H9 (cell line): ENCODE measurements at regions not wholly inside any gene's neighbourhood (a gene's known extent, or its start where the extent isn't known, plus 50 kb on each side); places are given as distances from the start of the nearest gene placed in this dataset.

ENCODE experiments used
- DNase-seq: peaks from one replicate; pipeline ENCODE4 v3.0.0-alpha.2; 2017
- H2AFZ ChIP-seq: one replicate; pipeline ENCODE4 v1.6.1; 2013; ENCODE audit warnings: mild to moderate bottlenecking, low read length, control low read depth, moderate library complexity
- H2AK5ac ChIP-seq: 2 replicates; pipeline ENCODE4 v1.6.1; 2013; ENCODE audit warnings: low read length, control low read depth, mixed read lengths; ENCODE audit not compliant: insufficient read length
- H2BK120ac ChIP-seq: one replicate; pipeline ENCODE4 v1.6.1; 2013; ENCODE audit warnings: low read depth, mild to moderate bottlenecking, low read length, control low read depth, inconsistent platforms; ENCODE audit not compliant: poor library complexity, severe bottlenecking
- H2BK12ac ChIP-seq: 2 replicates; pipeline ENCODE4 v1.6.1; 2013; ENCODE audit warnings: low read length, control low read depth, mixed read lengths, low read depth; ENCODE audit not compliant: insufficient read length
- H2BK15ac ChIP-seq: 2 replicates; pipeline ENCODE4 v1.6.1; 2013; ENCODE audit warnings: low read depth, low read length, control low read depth
- H2BK20ac ChIP-seq: one replicate; pipeline ENCODE4 v1.6.1; 2013; ENCODE audit warnings: low read depth, mild to moderate bottlenecking, low read length, control low read depth, inconsistent platforms; ENCODE audit not compliant: poor library complexity, severe bottlenecking
- H2BK5ac ChIP-seq: 2 replicates; pipeline ENCODE4 v1.6.1; 2013; ENCODE audit warnings: low read length, control low read depth, mixed read lengths; ENCODE audit not compliant: insufficient read length
- H3K14ac ChIP-seq: 2 replicates; pipeline ENCODE4 v1.6.1; 2013; ENCODE audit warnings: low read length, control low read depth; ENCODE audit not compliant: insufficient read depth
- H3K18ac ChIP-seq: 2 replicates; pipeline ENCODE4 v1.6.1; 2013; ENCODE audit warnings: low read depth, mild to moderate bottlenecking, mixed read lengths, low read length, control low read depth; ENCODE audit not compliant: insufficient read length
- H3K23ac ChIP-seq: 2 replicates; pipeline ENCODE4 v1.6.1; 2013; ENCODE audit warnings: low read length, control low read depth, mixed read lengths, low read depth; ENCODE audit not compliant: insufficient read length
- H3K23me2 ChIP-seq: 2 replicates; pipeline ENCODE4 v1.6.1; 2013; ENCODE audit warnings: low read depth, mild to moderate bottlenecking, mixed read lengths, low read length, control low read depth; ENCODE audit not compliant: insufficient read length, poor library complexity, severe bottlenecking
- H3K27ac ChIP-seq: 2 replicates; pipeline ENCODE4 v1.5.1; 2013; ENCODE audit warnings: low read length, control low read depth, mixed read lengths, low read depth; ENCODE audit not compliant: insufficient read length
- H3K27me3 ChIP-seq: 2 replicates; pipeline ENCODE4 v1.6.1; 2013; ENCODE audit warnings: low read length, control low read depth, inconsistent platforms; ENCODE audit not compliant: insufficient read depth
- H3K4ac ChIP-seq: 2 replicates; pipeline ENCODE4 v1.6.1; 2013; ENCODE audit warnings: low read depth, mild to moderate bottlenecking, control low read depth, inconsistent platforms, low read length, moderate library complexity
- H3K4me1 ChIP-seq: 2 replicates; pipeline ENCODE4 v1.6.1; 2013; ENCODE audit warnings: low read length, control low read depth, inconsistent platforms; ENCODE audit not compliant: insufficient read depth
- H3K4me2 ChIP-seq: 2 replicates; pipeline ENCODE4 v1.6.1; 2013; ENCODE audit warnings: low read length, control low read depth, mixed read lengths; ENCODE audit not compliant: insufficient read length, insufficient read depth
- H3K56ac ChIP-seq: 2 replicates; pipeline ENCODE4 v1.6.1; 2013; ENCODE audit warnings: low read depth, mild to moderate bottlenecking, mixed read lengths, low read length, control low read depth; ENCODE audit not compliant: insufficient read length
- H3K79me1 ChIP-seq: 2 replicates; pipeline ENCODE4 v1.6.1; 2013; ENCODE audit warnings: low read depth, mild to moderate bottlenecking, moderate library complexity, low read length, control low read depth, inconsistent platforms; ENCODE audit not compliant: insufficient read depth, poor library complexity, severe bottlenecking
- H3K79me2 ChIP-seq: 2 replicates; pipeline ENCODE4 v1.6.1; 2013; ENCODE audit warnings: low read length, control low read depth, inconsistent platforms; ENCODE audit not compliant: insufficient read depth
- H3K9ac ChIP-seq: 2 replicates; pipeline ENCODE4 v1.6.1; 2013; ENCODE audit warnings: low read length, control low read depth, mixed read lengths; ENCODE audit not compliant: insufficient read length; ENCODE audit errors: extremely low read depth
- H3K9me3 ChIP-seq: one replicate; pipeline ENCODE4 v1.6.1; 2013; ENCODE audit warnings: low read depth, low read length, inconsistent platforms; ENCODE audit not compliant: control insufficient read depth
- H3T11ph ChIP-seq: one replicate; pipeline ENCODE4 v1.6.1; 2013; ENCODE audit warnings: mild to moderate bottlenecking, low read length, control low read depth, inconsistent platforms
- H4K20me1 ChIP-seq: one replicate; pipeline ENCODE4 v1.6.1; 2013; ENCODE audit not compliant: control insufficient read depth, insufficient read length, insufficient read depth
- H4K5ac ChIP-seq: 2 replicates; pipeline ENCODE4 v1.6.1; 2013; ENCODE audit warnings: low read depth, mild to moderate bottlenecking, mixed read lengths, low read length, control low read depth; ENCODE audit not compliant: insufficient read length
- H4K8ac ChIP-seq: replicated peaks from 2 replicates; pipeline ENCODE4 v1.6.1; 2013; ENCODE audit warnings: low read length, control low read depth, mixed read lengths, low read depth; ENCODE audit not compliant: insufficient read length
- H4K91ac ChIP-seq: 2 replicates; pipeline ENCODE4 v1.6.1; 2013; ENCODE audit warnings: low read depth, mild to moderate bottlenecking, moderate library complexity, mixed read lengths, low read length, control low read depth; ENCODE audit not compliant: insufficient read length
- H3K27ac Mint-ChIP-seq, 3 experiments: 2 replicates in 2 of 3; 3 replicates in 1 of 3; pipeline ENCODE4 v1.8.0; 2020 to 2021; ENCODE audit warnings: mixed read lengths in 3 of 3, mild to moderate bottlenecking in 1 of 3, moderate library complexity in 1 of 3
- H3K27me3 Mint-ChIP-seq: 2 replicates; pipeline ENCODE4 v1.8.0; 2021; ENCODE audit warnings: low read depth, mild to moderate bottlenecking, moderate library complexity, mixed read lengths
- H3K36me3 Mint-ChIP-seq, 3 experiments: 2 replicates in 2 of 3; 3 replicates in 1 of 3; pipeline ENCODE4 v1.8.0; 2020 to 2021; ENCODE audit warnings: low read depth in 3 of 3, mixed read lengths in 3 of 3; ENCODE audit not compliant: insufficient read depth in 1 of 3
- H3K4me1 Mint-ChIP-seq, 2 experiments: 2 replicates each; pipeline ENCODE4 v1.8.0; 2020; ENCODE audit warnings: mixed read lengths in 2 of 2
- H3K4me3 Mint-ChIP-seq, 2 experiments: 2 replicates in 1 of 2; 3 replicates in 1 of 2; pipeline ENCODE4 v1.8.0; 2020 to 2021; ENCODE audit warnings: mild to moderate bottlenecking in 2 of 2, mixed read lengths in 2 of 2, moderate library complexity in 1 of 2
- H3K9me3 Mint-ChIP-seq, 2 experiments: 2 replicates in 1 of 2; 3 replicates in 1 of 2; pipeline ENCODE4 v1.8.0; 2020; ENCODE audit warnings: mild to moderate bottlenecking in 2 of 2, mixed read lengths in 2 of 2, moderate library complexity in 1 of 2
- CTCF ChIP-seq: fragments of 200-600 bp; sonication (generic); conservative IDR thresholded peaks from 3 replicates; pipeline ENCODE4 v1.8.0; 2021; ENCODE audit warnings: antibody characterized with exemption, mild to moderate bottlenecking

GRCh38 chrX:87798039-87798438 lies 280.4 kb downstream of the KLHL4 start:
- no peaks in the 10 kb centered on the region for H3K27me3 ChIP-seq
- H2BK12ac ChIP-seq, result no peak overlapping the region
- no peak overlapping the region for H3K18ac ChIP-seq
- no peaks in the 10 kb centered on the region; a peak in 1 of 5 replicates for H3K9me3 Mint-ChIP-seq
- peaks cover 8 to 11% of the 10 kb centered on the region in 2 experiments for H3K4me1 Mint-ChIP-seq
- no peak overlapping the region for H3K9ac ChIP-seq
- peaks cover 3% of the 10 kb centered on the region; the same call in 1 of the 2 replicates for H3K4me1 ChIP-seq
- no peak overlapping the region for H4K8ac ChIP-seq
- no peak overlapping the region for H2BK120ac ChIP-seq
- H3K27ac ChIP-seq, result no peak overlapping the region
- no peak overlapping the region for H4K91ac ChIP-seq
- H3K36me3 Mint-ChIP-seq, result no peaks in the 10 kb centered on the region
- H3K4me2 ChIP-seq, result no peak overlapping the region
- H3K4me3 Mint-ChIP-seq, result no peak overlapping the region
- no peaks in the 10 kb centered on the region for H3K27me3 Mint-ChIP-seq
- H2BK20ac ChIP-seq, result no peak overlapping the region
- H3T11ph ChIP-seq, result no peak overlapping the region
- no peaks in the 10 kb centered on the region for H3K9me3 ChIP-seq
- H2AFZ ChIP-seq, result no peak overlapping the region
- H2BK5ac ChIP-seq, result no peak overlapping the region
- no peak for TF ChIP-seq CTCF
- H2AK5ac ChIP-seq, result no peak overlapping the region
- no peak overlapping the region for H4K5ac ChIP-seq
- H3K79me2 ChIP-seq, result no peaks in the 10 kb centered on the region
- no peak overlapping the region for H2BK15ac ChIP-seq
- no peak overlapping the region for H3K14ac ChIP-seq
- H3K23me2 ChIP-seq, result no peaks in the 10 kb centered on the region
- H4K20me1 ChIP-seq, result no peaks in the 10 kb centered on the region
- H3K4ac ChIP-seq, result no peak overlapping the region
- DNase-seq, result no peak
- no peak overlapping the region for H3K27ac Mint-ChIP-seq
- H3K23ac ChIP-seq, result no peak overlapping the region
- H3K79me1 ChIP-seq, result no peaks in the 10 kb centered on the region
- no peak overlapping the region for H3K56ac ChIP-seq
